Caki2 (cell line): ENCODE measurements at regions not wholly inside any gene's neighbourhood (a gene's known extent, or its start where the extent isn't known, plus 50 kb on each side); places are given as distances from the start of the nearest gene placed in this dataset.
"Not testable (repeated sequence)": the region's sequence is repeated elsewhere in the genome, so short reads cannot be mapped to it uniquely, and the experiment has no call there.

Source experiments
- DNase-seq: peaks from one replicate; pipeline ENCODE4 v3.0.0-alpha.2; 2015; ENCODE audit warnings: low read depth
- in situ Hi-C: cut with HindIII; loops from 2 replicates; pipeline ENCODE4 v1.10.0; 2016; ENCODE audit warnings: low sequenced_read_pairs, low pct_unique_long_range_greater_than_20kb, mixed read lengths

GRCh38 chr14:57066887-57067513, 201.7 kb downstream of the EXOC5 start:
- in situ Hi-C loops, result no loop called here
- DNase-seq, result peak; percentile 44

- no peak for DNase-seq
- in situ Hi-C loops, result no loop called here
Observed at GRCh38 chr14:57066463-57066862, 202.2 kb downstream of the EXOC5 start.

GRCh38 chr14:57061009-57061711, 207.5 kb downstream of the EXOC5 start:
- no peak for DNase-seq
- in situ Hi-C loops, result no loop called here

- peak; percentile 38 for DNase-seq
- in situ Hi-C loops, result no loop called here
Observed at GRCh38 chr14:57060276-57060955, 208.3 kb downstream of the EXOC5 start.

GRCh38 chr14:57058319-57058718, 210.4 kb downstream of the EXOC5 start:
- DNase-seq, result no peak
- in situ Hi-C loops, result no loop called here

GRCh38 chr14:57057803-57058202, 210.9 kb downstream of the EXOC5 start:
- no peak for DNase-seq
- in situ Hi-C loops, result no loop called here

- DNase-seq, in situ Hi-C loops: not testable (repeated sequence)
Observed at GRCh38 chr14:57056522-57056921, 212.2 kb downstream of the EXOC5 start.

GRCh38 chr14:57052705-57053302, 215.9 kb downstream of the EXOC5 start:
- DNase-seq, result no peak
- in situ Hi-C loops, result no loop called here

GRCh38 chr14:57051633-57052032, 217.1 kb downstream of the EXOC5 start:
- in situ Hi-C loops, result no loop called here
- DNase-seq, result no peak

GRCh38 chr14:57049848-57050247, 218.9 kb downstream of the EXOC5 start:
- DNase-seq, result no peak
- in situ Hi-C loops, result no loop called here

GRCh38 chr14:57046175-57046574, 222.5 kb downstream of the EXOC5 start:
- in situ Hi-C loops, result no loop called here
- DNase-seq, result no peak

- DNase-seq, in situ Hi-C loops: not testable (repeated sequence)
Observed at GRCh38 chr14:57044101-57044973, 224.4 kb downstream of the EXOC5 start.

GRCh38 chr14:57038689-57039088, 228.4 kb upstream of the OTX2 start:
- DNase-seq, result no peak
- in situ Hi-C loops, result no loop called here

GRCh38 chr14:57031474-57031873, 221.2 kb upstream of the OTX2 start:
- in situ Hi-C loops, result no loop called here
- DNase-seq, result no peak

GRCh38 chr14:57029620-57030253, 219.5 kb upstream of the OTX2 start:
- in situ Hi-C loops, result no loop called here
- no peak for DNase-seq

- in situ Hi-C loops, result no loop called here
- no peak for DNase-seq
Observed at GRCh38 chr14:57025456-57025855, 215.2 kb upstream of the OTX2 start.

GRCh38 chr14:57022608-57023007, 212.3 kb upstream of the OTX2 start:
- DNase-seq, result no peak
- in situ Hi-C loops, result no loop called here

GRCh38 chr14:57018065-57018464, 207.8 kb upstream of the OTX2 start:
- DNase-seq, result no peak
- in situ Hi-C loops, result no loop called here
